Breast epithelium (tissue), 3 donors: ENCODE measurements at regions not wholly inside any gene's neighbourhood (a gene's known extent, or its start where the extent isn't known, plus 50 kb on each side); places are given as distances from the start of the nearest gene placed in this dataset.

Experiments
- CTCF ChIP-seq, 3 donors: fragments of 450-650 bp; IDR thresholded peaks; one replicate each; pipeline ENCODE4 v1.5.1; 2016 to 2017; ENCODE audit warnings: antibody characterized with exemption in 3 of 3, mild to moderate bottlenecking in 3 of 3, moderate library complexity in 3 of 3
- POLR2A ChIP-seq: fragments of 450-650 bp; IDR thresholded peaks from one replicate; pipeline ENCODE4 v1.6.1; 2016; ENCODE audit warnings: antibody characterized with exemption, mild to moderate bottlenecking, moderate library complexity
- POLR2AphosphoS5 ChIP-seq, 3 donors: sonication (generic); formaldehyde crosslinking; IDR thresholded peaks; one replicate each; pipeline ENCODE4 v1.6.1; 2017; ENCODE audit warnings: antibody characterized with exemption in 3 of 3

- TF ChIP-seq CTCF (IDR thresholded peaks at IDR 0.05) (no peak), POLR2AphosphoS5 (IDR thresholded peaks at IDR 0.05) (no peak), POLR2A (no peak)
Observed at GRCh38 chr5:39494534-39494933, 69.8 kb upstream of the DAB2 start.
